NCI-H1694 (cell line): ENCODE measurements at regions not wholly inside any gene's neighbourhood (a gene's known extent, or its start where the extent isn't known, plus 50 kb on each side); places are given as distances from the start of the nearest gene placed in this dataset.
A peak's percentile ranks its signal among the peaks of the same experiment; 100 is the strongest.
"Not testable (repeated sequence)": the region's sequence is repeated elsewhere in the genome, so short reads cannot be mapped to it uniquely, and the experiment has no call there.

Source experiments
- DNase-seq: peaks from one replicate; lab custom pipeline; 2025; lab: John Stamatoyannopoulos, UW

DNA sequence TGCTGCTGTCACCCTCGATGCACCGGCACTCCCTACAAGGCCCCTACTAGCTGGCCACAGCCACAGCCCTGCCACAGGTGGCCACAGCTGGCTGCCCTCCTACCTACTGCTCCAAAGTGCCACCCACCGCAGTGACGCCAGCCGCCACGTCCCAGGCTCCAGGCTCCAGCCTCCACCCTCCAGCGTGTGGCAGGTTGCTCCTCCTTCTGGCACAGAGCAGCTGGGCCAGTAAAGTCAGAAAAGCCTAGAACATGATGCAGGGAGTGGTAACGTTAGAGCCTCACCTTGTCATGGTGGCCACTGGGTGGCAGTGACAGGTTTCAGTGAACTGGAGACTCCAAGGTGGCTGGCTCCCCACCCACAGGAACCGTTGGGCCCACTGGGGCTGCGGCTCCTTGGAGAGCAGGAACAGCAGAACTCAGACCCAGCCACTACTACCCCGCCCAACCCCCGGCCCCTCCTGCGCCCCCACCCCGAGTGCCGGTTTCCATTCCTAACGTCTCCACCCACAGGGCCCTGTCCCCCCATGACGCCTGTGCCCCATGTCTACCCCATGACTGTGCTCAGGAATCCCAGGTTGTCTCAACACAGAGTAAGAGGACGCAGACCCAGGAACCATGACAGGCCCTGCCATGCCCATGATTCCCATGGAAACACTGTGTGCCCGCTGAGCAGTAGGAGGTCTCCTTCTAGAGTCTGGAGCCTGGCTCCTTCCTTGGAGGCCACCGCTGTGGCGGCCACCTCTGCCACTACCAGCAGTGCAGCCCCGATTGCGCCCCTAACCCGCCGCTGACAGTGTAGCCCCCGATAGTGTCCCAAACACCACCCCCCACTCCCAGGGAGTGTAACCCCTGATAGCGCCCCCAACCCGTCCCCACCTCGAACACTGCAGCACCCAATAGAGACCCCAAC, 52.3 kb upstream of the ZNF33B start:
- peak; percentile 27 for DNase-seq

DNA sequence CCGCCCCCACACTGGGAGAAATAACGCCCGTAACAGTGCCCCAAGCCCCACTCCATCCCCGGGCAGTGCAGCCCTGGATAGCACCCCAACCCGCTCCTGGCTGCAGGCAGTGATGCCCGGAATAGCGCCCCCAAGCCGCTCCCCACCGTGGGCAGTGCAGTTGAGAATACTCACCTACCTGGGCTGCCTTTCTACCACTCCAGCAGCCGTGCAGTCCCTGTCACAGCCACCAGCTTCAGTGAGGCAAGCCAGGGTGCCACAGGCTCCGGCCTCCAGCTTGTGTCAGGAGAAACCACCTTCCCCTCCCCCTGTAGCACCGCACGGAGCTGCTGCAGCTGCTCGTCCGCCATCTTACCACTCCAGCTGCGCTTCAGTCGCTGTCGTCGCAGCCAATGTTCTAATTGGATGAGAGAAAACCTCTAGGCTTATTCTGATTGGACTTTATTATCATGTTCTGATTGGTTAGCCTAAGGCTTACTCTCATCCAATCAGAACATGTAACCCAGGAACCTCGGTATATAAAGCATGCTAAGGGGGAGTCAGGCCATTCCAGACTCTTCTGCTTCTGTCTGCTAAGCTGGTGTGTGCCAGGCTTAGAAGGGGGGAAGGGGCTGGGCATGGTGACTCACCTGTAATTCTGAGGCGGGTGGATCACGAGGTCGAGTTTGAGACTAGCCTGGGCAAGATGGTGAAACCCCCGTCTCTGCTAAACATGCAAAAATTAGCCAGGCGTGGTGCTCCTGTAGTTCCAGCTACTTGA, 53.2 kb upstream of the ZNF33B start:
- peak; percentile 85 for DNase-seq

DNA sequence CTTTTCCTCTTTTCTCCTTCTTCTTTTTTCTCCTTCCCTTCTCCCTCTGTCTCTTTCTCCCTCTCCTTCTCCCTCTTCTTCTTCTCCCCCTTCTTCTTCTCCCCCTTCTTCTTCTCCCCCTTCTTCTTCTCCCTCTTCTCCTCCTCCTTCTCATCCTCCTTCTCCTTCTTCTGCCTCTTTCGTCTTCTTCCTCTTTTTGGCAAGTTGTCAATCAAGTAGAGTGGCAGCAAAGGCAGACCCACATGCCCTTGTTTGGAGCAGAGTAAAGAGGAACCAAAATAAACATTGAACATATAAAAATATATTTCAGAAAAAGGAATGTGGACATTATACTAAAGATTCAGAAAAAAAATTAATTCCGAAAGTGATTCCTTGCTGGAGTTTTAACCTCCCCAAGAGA, 59.6 kb upstream of the ZNF33B start:
- no peak for DNase-seq

DNA sequence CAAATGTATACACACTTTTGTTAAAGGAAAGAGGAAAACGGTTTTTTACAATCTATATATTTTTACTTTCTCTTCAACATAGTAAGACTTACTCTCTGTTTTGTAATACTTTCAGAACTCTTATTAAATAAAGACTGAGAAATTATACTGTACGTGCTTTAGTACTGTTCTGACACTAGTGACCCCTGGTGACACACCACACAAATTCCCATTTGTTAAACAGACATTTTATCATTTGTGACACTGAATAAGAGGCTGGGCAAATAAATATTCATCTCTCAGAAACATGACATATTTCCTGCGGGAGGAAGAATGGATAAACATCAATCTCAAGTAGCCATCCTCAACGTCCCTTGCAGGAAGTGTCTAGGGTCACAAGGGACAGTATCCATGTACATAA, 68.9 kb upstream of the ZNF33B start:
- DNase-seq: no peak

DNA sequence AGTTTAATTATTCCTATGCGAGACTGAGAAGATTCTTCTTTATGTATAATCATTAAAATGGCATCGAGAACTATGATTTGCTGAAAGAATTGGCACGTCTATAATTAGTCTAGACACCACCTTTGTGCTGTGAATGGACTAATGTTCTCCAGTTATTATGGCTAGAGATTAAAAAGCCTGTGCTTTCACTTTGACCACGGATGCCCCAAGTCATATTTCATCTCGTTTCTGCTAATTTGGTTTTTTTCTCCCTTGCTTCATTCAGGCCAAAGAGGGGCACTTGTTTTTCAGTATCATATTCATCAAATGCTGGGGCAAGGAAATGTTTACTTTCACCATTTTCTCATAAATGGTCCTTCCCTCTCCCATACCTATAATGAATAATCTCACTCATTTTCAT, 63.3 kb upstream of the BMS1 start:
- not testable (repeated sequence) for DNase-seq

DNA sequence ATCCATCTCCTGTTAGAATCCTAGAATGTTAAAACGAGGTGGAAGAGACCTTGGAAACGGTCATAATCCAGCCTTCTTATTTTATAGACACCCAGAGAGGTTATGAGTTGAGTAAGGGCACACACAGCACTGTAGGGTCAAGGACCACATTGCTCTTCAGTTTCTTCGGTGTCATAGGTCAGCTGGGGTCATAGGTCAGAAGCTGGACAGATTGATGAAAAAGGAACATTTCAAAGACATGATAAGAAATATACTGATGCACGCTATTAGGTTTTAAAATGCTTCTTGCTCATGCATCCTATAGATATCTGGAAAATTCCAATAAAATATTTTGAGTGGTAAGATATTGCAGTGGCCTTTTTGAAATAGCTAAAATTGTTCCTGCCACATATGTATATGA, 60.0 kb upstream of the BMS1 start:
- DNase-seq: no peak

DNA sequence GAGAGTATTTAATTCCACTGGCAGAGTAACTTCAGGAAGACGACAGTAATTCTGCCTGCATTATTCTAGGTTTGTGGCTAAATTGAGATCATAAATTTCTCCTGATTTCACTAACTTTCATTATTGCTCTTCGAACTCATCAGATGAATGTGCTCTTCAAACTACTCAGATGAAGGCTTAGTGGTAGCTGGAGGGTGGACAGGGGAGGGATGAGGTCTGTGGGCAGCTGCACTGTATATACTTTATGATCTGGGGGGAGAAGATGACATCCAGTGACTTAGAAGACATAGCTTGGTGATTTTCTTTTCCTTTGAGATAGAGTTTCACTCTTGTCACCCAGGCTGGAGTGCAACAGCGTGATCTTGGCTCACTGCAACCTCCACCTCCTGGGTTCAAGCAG, 59.0 kb upstream of the BMS1 start:
- DNase-seq: not testable (repeated sequence)

DNA sequence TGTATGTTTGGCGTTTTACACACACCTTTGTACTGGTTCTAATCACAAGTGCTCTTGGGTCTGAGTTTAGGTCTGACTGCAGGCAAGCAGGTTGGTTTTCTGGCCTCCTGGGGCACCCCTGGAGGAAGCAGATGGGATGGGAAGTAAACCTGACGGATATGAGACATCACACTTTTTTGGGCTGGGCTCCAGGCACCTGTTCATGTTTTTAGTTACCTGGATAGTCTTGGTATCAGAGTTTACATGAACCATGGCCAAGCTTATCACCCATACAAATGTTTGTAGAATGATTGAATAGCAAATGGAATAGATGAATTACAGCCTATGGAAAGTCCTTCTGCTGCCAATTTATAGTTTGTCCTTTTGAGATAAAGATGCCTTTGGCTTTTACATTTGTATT, 57.9 kb upstream of the BMS1 start:
- DNase-seq: not testable (repeated sequence)

DNA sequence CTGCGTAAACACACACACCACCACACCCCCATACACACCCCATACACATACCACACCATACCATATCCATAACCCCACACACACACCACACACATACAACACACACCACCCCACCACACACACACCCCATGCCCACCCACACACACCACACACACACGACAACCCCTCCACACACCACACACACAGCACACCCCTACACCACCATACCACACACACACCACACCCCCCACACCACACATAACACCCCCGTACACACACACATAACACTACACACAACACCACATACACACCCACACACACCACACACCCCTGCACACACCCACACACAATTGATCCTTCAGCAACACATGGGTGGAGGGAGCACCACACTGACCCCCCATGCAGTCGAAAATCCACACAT, 50.3 kb upstream of the BMS1 start:
- no peak for DNase-seq
